ENCODE measurements at regions not wholly inside any gene's neighbourhood (a gene's known extent, or its start where the extent isn't known, plus 50 kb on each side); places are given as distances from the start of the nearest gene placed in this dataset.

DNA sequence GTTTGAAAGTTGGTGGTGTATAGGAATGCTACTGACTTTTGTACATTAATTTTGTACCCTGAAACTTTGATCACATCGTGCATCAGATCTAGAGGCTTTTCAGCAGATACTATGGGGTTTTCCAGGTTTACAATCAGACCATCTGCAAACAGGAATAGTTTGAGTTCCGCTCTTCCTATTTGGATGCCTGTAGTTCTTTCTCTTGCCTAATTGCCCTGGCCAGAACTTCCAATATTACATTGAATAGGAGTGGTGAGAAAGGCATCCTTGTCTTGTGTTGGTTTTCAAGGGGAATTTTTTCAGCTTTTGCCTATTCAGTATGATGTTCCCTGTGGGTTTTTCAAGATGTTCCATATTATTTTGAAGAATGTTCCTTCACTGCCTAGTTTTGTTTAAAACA, 633.5 kb downstream of the KCNJ3 start:
- no peak overlapping the region for H3K27ac Mint-ChIP-seq
- H3K9me3 Mint-ChIP-seq: peaks cover 4% of the 10 kb centered on the region
- no peak overlapping the region for H3K4me3 Mint-ChIP-seq

DNA sequence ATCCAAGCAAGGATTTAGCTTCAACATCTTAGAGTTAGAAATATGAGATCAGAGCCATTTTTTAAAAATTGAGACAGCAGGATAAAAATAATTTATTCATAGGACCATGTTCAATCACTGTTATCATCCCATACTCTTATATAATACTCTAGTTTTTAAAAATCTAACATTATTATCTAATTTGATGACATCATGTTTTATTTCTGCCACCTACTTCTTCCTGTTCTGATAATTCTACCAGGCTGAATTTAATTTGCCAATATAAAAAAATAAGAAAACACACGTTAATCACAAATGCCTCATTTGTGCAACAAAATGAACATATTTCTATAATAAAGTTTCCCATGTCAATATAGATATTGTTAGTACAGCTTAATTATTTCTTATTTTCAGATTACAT, 621.7 kb downstream of the KCNJ3 start:
- H3K9me3 Mint-ChIP-seq: no peaks in the 10 kb centered on the region
- no peaks in the 10 kb centered on the region for H3K36me3 Mint-ChIP-seq (ENCODE audit: low read depth)
- no peaks in the 10 kb centered on the region for H3K4me1 Mint-ChIP-seq (ENCODE audit: low read depth)
- H3K27ac Mint-ChIP-seq: no peak overlapping the region
- H3K4me3 Mint-ChIP-seq: no peak overlapping the region
- H3K27me3 Mint-ChIP-seq (ENCODE audit: low read depth): no peaks in the 10 kb centered on the region

More for the DNA sequence above, 633.5 kb downstream of the KCNJ3 start:
- H3K36me3 Mint-ChIP-seq (ENCODE audit: low read depth): no peaks in the 10 kb centered on the region
- no peaks in the 10 kb centered on the region for H3K27me3 Mint-ChIP-seq (ENCODE audit: low read depth)
- H3K4me1 Mint-ChIP-seq (ENCODE audit: low read depth): no peaks in the 10 kb centered on the region

DNA sequence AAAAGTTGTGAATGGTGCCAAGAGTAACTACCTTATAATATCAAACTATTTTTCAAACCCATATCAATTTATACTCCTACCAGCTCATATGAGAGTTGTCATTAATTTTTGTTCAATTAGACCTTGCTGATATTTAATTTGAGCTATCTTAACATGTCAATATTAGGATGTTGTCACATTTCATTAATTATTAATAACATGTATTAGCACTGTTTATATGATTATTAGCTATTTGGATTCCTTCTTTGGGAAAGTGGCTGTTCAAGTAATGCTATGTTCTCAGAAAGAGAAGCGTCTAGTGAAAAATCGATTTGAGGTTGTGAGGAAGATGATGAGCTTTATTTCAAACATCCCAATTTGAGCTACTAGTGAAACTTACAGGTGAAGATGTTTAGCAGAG, 620.2 kb downstream of the KCNJ3 start:
- no peak overlapping the region for H3K27ac Mint-ChIP-seq
- no peaks in the 10 kb centered on the region for H3K9me3 Mint-ChIP-seq
- H3K36me3 Mint-ChIP-seq (ENCODE audit: low read depth): no peaks in the 10 kb centered on the region

DNA sequence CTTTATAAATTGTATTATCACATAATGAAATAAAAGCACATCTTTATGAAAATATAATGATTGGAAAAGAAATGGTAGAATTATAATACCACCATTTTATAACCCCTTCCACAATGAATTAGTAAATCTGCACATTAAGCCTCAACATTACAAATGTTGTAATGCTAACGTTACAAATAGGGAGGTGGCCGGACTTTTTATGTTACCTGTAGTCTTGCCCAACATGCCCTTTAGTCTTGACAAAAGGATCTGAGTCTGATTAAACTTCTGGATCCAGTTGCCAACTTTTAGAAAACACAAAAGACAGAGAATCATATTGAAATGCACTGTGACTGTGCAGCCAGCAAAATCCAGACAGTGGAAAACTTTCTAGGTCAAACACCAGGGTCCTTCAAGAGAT, 617.3 kb downstream of the KCNJ3 start:
- Mint-ChIP-seq H3K4me1 (ENCODE audit: low read depth) (no peaks in the 10 kb centered on the region), H3K9me3 (no peaks in the 10 kb centered on the region), H3K27ac (no peak overlapping the region), H3K27me3 (ENCODE audit: low read depth) (no peaks in the 10 kb centered on the region), H3K4me3 (no peak overlapping the region), H3K36me3 (ENCODE audit: low read depth) (no peaks in the 10 kb centered on the region)

More for the DNA sequence above, 620.2 kb downstream of the KCNJ3 start:
- Mint-ChIP-seq H3K27me3 (ENCODE audit: low read depth) (no peaks in the 10 kb centered on the region), H3K4me1 (ENCODE audit: low read depth) (no peaks in the 10 kb centered on the region), H3K4me3 (no peak overlapping the region)

DNA sequence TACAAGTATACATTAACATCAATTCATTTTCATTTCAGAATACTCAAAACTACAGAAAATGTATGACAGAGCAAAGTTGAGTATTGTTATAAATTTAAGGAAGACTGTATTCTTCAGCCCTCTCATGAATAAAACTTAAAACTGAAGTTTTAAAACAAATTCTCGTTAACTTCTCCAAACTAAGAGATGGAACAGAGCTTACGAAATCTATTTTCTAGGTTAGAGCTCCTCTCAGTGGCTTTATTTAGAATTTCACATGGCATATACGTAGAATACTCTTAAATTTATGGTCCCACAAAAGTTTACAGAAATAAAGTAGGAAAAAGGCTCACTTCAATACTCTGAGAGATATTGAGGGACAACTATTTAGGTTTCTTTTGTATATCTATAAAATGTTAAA, 612.1 kb downstream of the KCNJ3 start:
- Mint-ChIP-seq H3K4me1 (ENCODE audit: low read depth) (no peaks in the 10 kb centered on the region), H3K36me3 (ENCODE audit: low read depth) (no peaks in the 10 kb centered on the region), H3K9me3 (no peaks in the 10 kb centered on the region), H3K27ac (no peak overlapping the region), H3K27me3 (ENCODE audit: low read depth) (no peaks in the 10 kb centered on the region), H3K4me3 (no peak overlapping the region)

DNA sequence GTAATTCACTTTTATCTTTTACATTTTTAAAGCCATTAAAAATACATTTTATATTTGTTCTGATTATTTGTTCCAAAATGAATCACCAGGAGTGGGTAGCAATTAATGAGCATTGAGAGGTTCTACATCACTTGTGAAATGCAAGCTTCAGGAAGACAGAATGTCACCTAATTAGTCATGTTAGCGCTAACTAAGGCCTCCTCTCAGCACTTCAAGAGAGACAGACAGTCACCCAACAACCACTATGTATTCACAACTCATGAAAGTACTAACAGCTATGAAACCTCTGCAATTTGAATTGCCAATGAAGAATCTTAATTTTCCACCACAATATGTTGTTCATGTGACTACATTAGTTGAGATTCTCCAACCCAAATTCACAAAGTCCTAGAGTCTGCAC, 611.0 kb downstream of the KCNJ3 start:
- Mint-ChIP-seq H3K9me3 (no peaks in the 10 kb centered on the region), H3K36me3 (ENCODE audit: low read depth) (no peaks in the 10 kb centered on the region), H3K4me3 (no peak overlapping the region), H3K27ac (no peak overlapping the region), H3K4me1 (ENCODE audit: low read depth) (no peaks in the 10 kb centered on the region), H3K27me3 (ENCODE audit: low read depth) (no peaks in the 10 kb centered on the region)

DNA sequence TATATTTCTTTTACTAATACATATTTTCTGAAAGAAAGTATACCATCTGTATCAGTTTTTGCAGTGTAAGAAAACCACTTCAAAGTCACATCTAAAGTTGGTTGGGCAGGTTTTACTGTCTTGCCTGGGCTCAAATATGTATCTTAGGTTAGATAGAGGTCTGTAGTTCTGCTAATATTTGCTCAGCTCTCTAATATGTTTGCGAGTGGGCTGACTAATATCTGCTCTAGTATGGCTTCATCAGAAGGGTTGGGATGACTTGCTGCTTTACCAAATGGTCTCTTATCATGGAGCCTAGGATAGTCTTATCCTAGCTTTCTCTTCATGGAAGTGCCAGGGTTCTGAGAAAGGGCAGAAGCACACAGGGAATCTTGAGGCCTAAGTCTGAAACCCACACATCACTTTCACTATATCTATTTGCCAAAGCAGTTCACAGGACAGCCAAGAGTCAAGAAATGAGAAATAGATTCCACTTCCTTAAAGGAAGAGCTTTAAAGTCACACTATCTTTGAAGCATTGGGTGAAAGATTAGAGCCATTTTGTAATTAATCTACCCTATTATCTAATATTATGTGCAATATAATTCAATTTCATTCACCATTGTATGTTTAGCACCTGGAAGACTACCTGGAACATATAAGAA, 610.0 kb downstream of the KCNJ3 start:
- Mint-ChIP-seq H3K4me1 (ENCODE audit: low read depth) (no peaks in the 10 kb centered on the region), H3K36me3 (ENCODE audit: low read depth) (no peaks in the 10 kb centered on the region), H3K9me3 (no peaks in the 10 kb centered on the region), H3K27me3 (ENCODE audit: low read depth) (no peaks in the 10 kb centered on the region), H3K4me3 (no peak overlapping the region), H3K27ac (no peak overlapping the region)

DNA sequence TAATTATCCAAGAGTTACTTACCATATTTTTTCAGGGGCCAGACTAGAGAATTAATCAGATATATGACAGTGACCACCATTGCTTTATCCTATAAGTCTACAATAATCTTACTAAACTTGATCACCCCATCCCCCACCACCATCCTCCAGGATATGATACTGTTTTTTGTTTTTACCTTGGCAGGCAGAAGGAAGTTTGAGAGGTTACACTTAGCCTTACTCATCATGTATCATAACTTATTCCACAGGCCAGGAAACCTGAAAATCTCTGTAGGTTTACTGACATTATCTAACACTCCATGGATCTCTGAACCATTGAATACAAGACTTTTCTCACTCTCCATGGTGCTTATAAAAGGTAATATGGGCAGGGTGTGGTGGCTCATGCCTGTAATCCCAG, 602.7 kb downstream of the KCNJ3 start:
- H3K9me3 Mint-ChIP-seq: no peaks in the 10 kb centered on the region
- no peaks in the 10 kb centered on the region for H3K36me3 Mint-ChIP-seq (ENCODE audit: low read depth)
- H3K4me3 Mint-ChIP-seq: no peak overlapping the region
- no peaks in the 10 kb centered on the region for H3K27me3 Mint-ChIP-seq (ENCODE audit: low read depth)
- H3K4me1 Mint-ChIP-seq (ENCODE audit: low read depth): no peaks in the 10 kb centered on the region
- no peak overlapping the region for H3K27ac Mint-ChIP-seq

DNA sequence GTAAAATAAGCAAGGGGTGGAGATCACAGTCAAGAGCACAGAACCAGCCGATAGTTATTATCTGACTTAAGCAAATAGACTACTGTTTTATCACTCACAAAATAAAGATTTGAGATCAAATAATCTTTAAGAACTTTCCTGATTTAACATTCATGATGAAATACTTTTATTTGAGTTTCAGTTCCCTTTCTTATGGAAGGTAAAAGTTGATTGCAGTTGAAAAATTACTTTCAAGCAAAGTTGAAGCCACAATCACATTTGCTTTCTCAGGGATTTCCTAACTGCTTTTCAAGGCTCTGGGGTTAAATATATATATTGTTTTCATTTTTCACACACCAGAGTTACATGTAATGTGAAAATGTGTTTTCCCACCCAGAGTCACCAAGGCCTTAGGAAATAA, 599.5 kb downstream of the KCNJ3 start:
- H3K4me3 Mint-ChIP-seq: no peak overlapping the region
- H3K27me3 Mint-ChIP-seq (ENCODE audit: low read depth): no peaks in the 10 kb centered on the region
- no peaks in the 10 kb centered on the region for H3K4me1 Mint-ChIP-seq (ENCODE audit: low read depth)
- H3K27ac Mint-ChIP-seq: no peak overlapping the region
- no peaks in the 10 kb centered on the region for H3K36me3 Mint-ChIP-seq (ENCODE audit: low read depth)
- H3K9me3 Mint-ChIP-seq: no peaks in the 10 kb centered on the region

DNA sequence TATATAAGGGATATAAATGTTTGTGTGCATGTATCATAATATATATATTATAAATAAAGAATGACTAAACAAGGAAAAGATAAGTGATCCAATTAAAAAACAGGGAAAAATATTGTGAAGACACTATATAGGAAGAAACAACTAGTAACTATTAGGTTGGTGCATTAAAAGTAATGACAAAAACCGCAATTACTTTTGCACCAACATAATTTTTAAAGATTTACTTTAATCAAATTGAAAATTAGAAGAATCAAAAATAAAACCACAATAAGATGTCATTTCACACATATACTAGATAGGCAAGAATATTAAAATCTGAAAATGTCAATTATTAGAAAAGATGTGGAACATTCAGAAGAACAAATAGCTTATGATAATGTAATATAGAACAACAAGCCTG, 595.9 kb downstream of the KCNJ3 start:
- Mint-ChIP-seq H3K4me3 (no peak overlapping the region), H3K36me3 (ENCODE audit: low read depth) (no peaks in the 10 kb centered on the region), H3K9me3 (no peaks in the 10 kb centered on the region), H3K27me3 (ENCODE audit: low read depth) (no peaks in the 10 kb centered on the region), H3K27ac (no peak overlapping the region), H3K4me1 (ENCODE audit: low read depth) (no peaks in the 10 kb centered on the region)

DNA sequence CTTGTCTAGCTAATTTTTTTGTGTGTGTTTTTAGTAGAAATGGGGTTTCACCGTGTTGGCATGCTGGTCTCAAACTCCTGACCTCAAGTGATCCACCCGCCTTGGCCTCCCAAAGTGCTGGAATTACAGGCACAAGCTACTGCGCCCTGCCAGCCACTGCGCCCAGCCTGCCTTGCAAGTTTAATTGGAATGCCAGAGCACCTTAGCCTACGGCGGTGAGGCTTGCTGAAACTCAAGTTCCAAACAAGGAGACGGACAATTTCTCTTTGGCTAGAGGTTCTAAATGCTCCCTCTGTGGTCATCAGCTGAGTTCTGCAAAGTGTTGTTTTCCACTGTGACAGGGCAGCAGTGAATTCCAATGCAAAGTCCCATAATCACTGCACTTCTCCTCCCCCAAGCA, 583.4 kb downstream of the KCNJ3 start:
- no peaks in the 10 kb centered on the region for H3K4me1 Mint-ChIP-seq (ENCODE audit: low read depth)
- no peak overlapping the region for H3K4me3 Mint-ChIP-seq
- no peaks in the 10 kb centered on the region for H3K27me3 Mint-ChIP-seq (ENCODE audit: low read depth)
- no peaks in the 10 kb centered on the region for H3K36me3 Mint-ChIP-seq (ENCODE audit: low read depth)
- no peak overlapping the region for H3K27ac Mint-ChIP-seq
- no peaks in the 10 kb centered on the region for H3K9me3 Mint-ChIP-seq

DNA sequence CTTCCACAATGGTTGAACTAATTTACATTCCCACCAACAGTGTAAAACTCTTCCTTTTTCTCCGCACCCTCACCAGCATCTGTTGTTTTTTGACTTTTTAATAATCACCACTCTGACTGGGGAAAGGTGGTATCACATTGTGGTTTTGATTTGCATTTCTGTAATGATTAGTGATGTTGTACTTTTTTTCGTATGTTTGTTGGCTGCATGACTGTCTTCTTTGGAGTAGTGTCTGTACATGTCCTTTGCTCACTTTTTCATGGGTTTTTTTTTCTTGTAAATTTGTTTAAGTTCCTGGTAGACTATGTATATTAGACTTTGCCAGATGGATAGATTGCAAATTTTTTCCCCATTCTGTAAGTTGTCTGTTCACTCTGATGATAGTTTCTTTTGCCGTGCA, 574.8 kb downstream of the KCNJ3 start:
- no peaks in the 10 kb centered on the region for H3K9me3 Mint-ChIP-seq
- no peaks in the 10 kb centered on the region for H3K4me1 Mint-ChIP-seq (ENCODE audit: low read depth)
- no peaks in the 10 kb centered on the region for H3K27me3 Mint-ChIP-seq (ENCODE audit: low read depth)
- no peaks in the 10 kb centered on the region for H3K36me3 Mint-ChIP-seq (ENCODE audit: low read depth)
- H3K27ac Mint-ChIP-seq: no peak overlapping the region
- H3K4me3 Mint-ChIP-seq: no peak overlapping the region

DNA sequence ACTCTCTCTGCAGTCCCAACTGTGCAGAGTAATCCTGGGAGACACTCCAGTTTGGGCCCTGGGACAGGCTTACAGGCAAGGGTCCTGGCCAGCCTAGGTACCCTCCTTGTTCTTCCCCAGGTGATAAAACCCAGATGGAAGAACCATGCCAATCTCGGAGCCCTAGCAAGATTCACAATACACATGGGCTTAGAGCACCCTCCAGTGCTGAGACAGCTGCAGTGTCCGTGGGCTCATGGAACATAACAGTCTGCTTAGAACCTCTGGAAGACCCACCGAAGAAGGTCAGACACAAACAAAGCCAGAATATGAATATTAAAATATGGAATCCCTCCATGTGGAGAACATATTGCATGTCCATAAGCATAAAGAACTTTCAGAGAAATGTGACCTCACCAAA, 568.1 kb downstream of the KCNJ3 start:
- Mint-ChIP-seq H3K27me3 (ENCODE audit: low read depth) (no peaks in the 10 kb centered on the region), H3K4me3 (no peak overlapping the region), H3K36me3 (ENCODE audit: low read depth) (no peaks in the 10 kb centered on the region), H3K4me1 (ENCODE audit: low read depth) (no peaks in the 10 kb centered on the region), H3K27ac (no peak overlapping the region), H3K9me3 (no peaks in the 10 kb centered on the region)

DNA sequence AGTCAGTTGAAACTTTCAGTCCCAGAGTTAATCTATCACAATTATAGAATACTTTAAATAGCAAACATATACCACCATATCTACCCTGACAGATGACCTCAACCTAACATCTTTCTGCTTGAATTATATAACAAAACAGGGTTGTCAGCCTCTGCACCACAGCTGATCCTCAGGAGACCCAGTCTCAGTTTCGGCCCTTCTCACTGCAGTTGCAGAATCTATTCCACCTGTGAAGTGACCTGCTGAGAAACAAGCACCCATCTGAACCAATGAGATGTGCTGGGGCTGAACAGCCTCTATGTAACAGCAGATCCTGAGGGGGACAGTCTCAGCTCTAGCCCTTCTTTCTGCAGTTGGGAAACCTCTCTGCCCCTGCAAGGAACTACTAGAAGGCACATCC, 567.6 kb downstream of the KCNJ3 start:
- Mint-ChIP-seq H3K27me3 (ENCODE audit: low read depth) (no peaks in the 10 kb centered on the region), H3K9me3 (no peaks in the 10 kb centered on the region), H3K4me1 (ENCODE audit: low read depth) (no peaks in the 10 kb centered on the region), H3K4me3 (no peak overlapping the region), H3K27ac (no peak overlapping the region), H3K36me3 (ENCODE audit: low read depth) (no peaks in the 10 kb centered on the region)

DNA sequence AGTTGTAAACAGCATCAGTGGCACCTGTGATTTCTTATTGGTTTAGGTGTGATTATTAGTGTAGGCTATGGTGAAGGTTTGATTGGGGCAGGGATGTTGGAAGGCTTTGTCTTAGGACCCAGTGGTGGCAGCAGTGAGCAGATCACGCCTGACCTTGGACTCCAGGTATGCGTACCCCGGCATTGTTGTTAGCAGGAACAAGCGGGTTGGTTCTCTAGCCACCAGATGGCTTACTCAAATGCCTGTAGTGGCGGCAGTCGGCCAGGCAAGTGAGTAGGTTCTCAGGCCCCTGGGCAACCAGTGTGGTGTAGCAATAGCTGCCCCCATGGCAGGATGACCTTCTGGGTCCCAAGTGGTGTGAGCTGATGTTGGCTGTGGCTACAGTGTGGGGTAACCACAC, 558.3 kb downstream of the KCNJ3 start:
- Mint-ChIP-seq H3K4me3 (no peak overlapping the region), H3K27ac (no peak overlapping the region), H3K4me1 (ENCODE audit: low read depth) (no peaks in the 10 kb centered on the region), H3K9me3 (no peaks in the 10 kb centered on the region), H3K27me3 (ENCODE audit: low read depth) (no peaks in the 10 kb centered on the region), H3K36me3 (ENCODE audit: low read depth) (no peaks in the 10 kb centered on the region)

DNA sequence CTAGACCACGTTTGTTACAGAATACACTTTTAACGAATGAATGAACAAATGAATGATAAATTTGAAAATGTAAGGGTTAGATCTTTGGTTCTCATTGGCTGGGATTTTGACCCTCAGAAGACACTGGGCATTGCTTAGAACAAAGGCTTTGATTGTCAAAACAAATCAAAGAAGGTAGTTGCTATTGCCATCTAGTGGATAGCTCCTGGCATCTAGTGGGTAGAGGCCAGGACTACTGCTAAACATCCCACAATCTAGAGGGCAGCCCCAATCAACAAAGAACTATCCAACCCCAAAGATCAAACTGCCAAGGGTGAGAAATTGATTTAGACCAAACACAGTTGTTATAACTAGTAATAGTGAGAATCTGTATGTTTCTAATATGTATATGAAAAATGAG, 552.3 kb downstream of the KCNJ3 start:
- Mint-ChIP-seq H3K36me3 (ENCODE audit: low read depth) (no peaks in the 10 kb centered on the region), H3K27me3 (ENCODE audit: low read depth) (no peaks in the 10 kb centered on the region), H3K9me3 (no peaks in the 10 kb centered on the region), H3K27ac (no peak overlapping the region), H3K4me3 (no peak overlapping the region), H3K4me1 (ENCODE audit: low read depth) (no peaks in the 10 kb centered on the region)

All from T-helper 1 cell treated with Interleukin-12 subunit alpha and Interleukin-12 subunit beta and Interleukin-4 antibody, amounts not matched to agents 30 μg/mL and 1 μg/mL, for 36 hours (primary cell).